ENCODE measurements at regions not wholly inside any gene's neighbourhood (a gene's known extent, or its start where the extent isn't known, plus 50 kb on each side); places are given as distances from the start of the nearest gene placed in this dataset.

GRCh38 chr11:129249351-129249750 lies 57.2 kb upstream of the ARHGAP32 start:
- Histone ChIP-seq H3K9me3 (no peaks in the 10 kb centered on the region), H3K27me3 (no peaks in the 10 kb centered on the region), H3K4me3 (ENCODE audit: low read depth in 1 of 2, low read length in 1 of 2) (no peak overlapping the region), H3K36me3 (no peaks in the 10 kb centered on the region), H3K27ac (no peak overlapping the region), H3K4me1 (ENCODE audit: control insufficient read depth in 1 of 2, insufficient read depth in 1 of 2, low read depth in 1 of 2, low read length in 1 of 2) (no peaks in the 10 kb centered on the region)
- TF ChIP-seq CTCF (IDR thresholded peaks at IDR 0.05): no peak

- Histone ChIP-seq H3K36me3 (no peaks in the 10 kb centered on the region), H3K4me1 (ENCODE audit: control insufficient read depth in 1 of 2, insufficient read depth in 1 of 2, low read depth in 1 of 2, low read length in 1 of 2) (no peaks in the 10 kb centered on the region), H3K27ac (no peak overlapping the region), H3K9me3 (no peaks in the 10 kb centered on the region), H3K27me3 (no peaks in the 10 kb centered on the region), H3K4me3 (ENCODE audit: low read depth in 1 of 2, low read length in 1 of 2) (no peak overlapping the region)
- TF ChIP-seq CTCF (IDR thresholded peaks at IDR 0.05): no peak
Measured at GRCh38 chr11:129248618-129249017, 56.5 kb upstream of the ARHGAP32 start.

- H3K4me1 ChIP-seq (ENCODE audit: control insufficient read depth in 1 of 2, insufficient read depth in 1 of 2, low read depth in 1 of 2, low read length in 1 of 2): no peaks in the 10 kb centered on the region
- no peaks in the 10 kb centered on the region for H3K9me3 ChIP-seq
- no peak overlapping the region for H3K27ac ChIP-seq
- no peak overlapping the region for H3K4me3 ChIP-seq (ENCODE audit: low read depth in 1 of 2, low read length in 1 of 2)
- H3K36me3 ChIP-seq: no peaks in the 10 kb centered on the region
- no peaks in the 10 kb centered on the region for H3K27me3 ChIP-seq
- TF ChIP-seq CTCF (IDR thresholded peaks at IDR 0.05): no peak
Measured at GRCh38 chr11:129247135-129247534, 55.0 kb upstream of the ARHGAP32 start.

GRCh38 chr11:129242855-129243254 lies 50.7 kb upstream of the ARHGAP32 start:
- TF ChIP-seq CTCF (IDR thresholded peaks at IDR 0.05): no peak
- H3K4me3 ChIP-seq (ENCODE audit: low read depth in 1 of 2, low read length in 1 of 2): no peak overlapping the region
- no peaks in the 10 kb centered on the region for H3K4me1 ChIP-seq (ENCODE audit: control insufficient read depth in 1 of 2, insufficient read depth in 1 of 2, low read depth in 1 of 2, low read length in 1 of 2)
- no peaks in the 10 kb centered on the region for H3K27me3 ChIP-seq
- H3K36me3 ChIP-seq: no peaks in the 10 kb centered on the region
- no peaks in the 10 kb centered on the region for H3K9me3 ChIP-seq
- no peak overlapping the region for H3K27ac ChIP-seq
